ENCODE measurements at regions not wholly inside any gene's neighbourhood (a gene's known extent, or its start where the extent isn't known, plus 50 kb on each side); places are given as distances from the start of the nearest gene placed in this dataset.

GRCh38 chr15:35936284-35936683, 390.3 kb upstream of the DPH6 start:
- H3K36me3 ChIP-seq, result no peaks in the 10 kb centered on the region
- no peak for DNase-seq (ENCODE audit: extremely low spot score)
- H3K4me1 ChIP-seq, result no peaks in the 10 kb centered on the region
- intact Hi-C loops (cut with DNase I), result no loop called here
- 98% methylated on average over 2 of the region's 2 CpGs for WGBS
- H3K4me3 ChIP-seq, result no peak overlapping the region
- TF ChIP-seq EP300 (IDR thresholded peaks at IDR 0.05), result no peak
- no peak overlapping the region for H3K27ac ChIP-seq (replicated peaks in 1 of 4)
- H3K9me3 ChIP-seq, result no peaks in the 10 kb centered on the region
- no peaks in the 10 kb centered on the region for H3K27me3 ChIP-seq

- 88% methylated on average over 1 of the region's 1 CpG for WGBS
- H3K4me3 ChIP-seq, result no peak overlapping the region
- no peaks in the 10 kb centered on the region for H3K9me3 ChIP-seq
- H3K36me3 ChIP-seq, result no peaks in the 10 kb centered on the region
- H3K27ac ChIP-seq (replicated peaks in 1 of 4), result no peak overlapping the region
- no peaks in the 10 kb centered on the region for H3K27me3 ChIP-seq
- DNase-seq (ENCODE audit: extremely low spot score), result no peak
- TF ChIP-seq POLR2AphosphoS5 (IDR thresholded peaks at IDR 0.05) (no peak), EP300 (IDR thresholded peaks at IDR 0.05) (no peak)
- intact Hi-C loops (cut with DNase I), result no loop called here
- H3K4me1 ChIP-seq, result no peaks in the 10 kb centered on the region
Observed at GRCh38 chr15:35937380-35937779, 391.4 kb upstream of the DPH6 start.

DNA sequence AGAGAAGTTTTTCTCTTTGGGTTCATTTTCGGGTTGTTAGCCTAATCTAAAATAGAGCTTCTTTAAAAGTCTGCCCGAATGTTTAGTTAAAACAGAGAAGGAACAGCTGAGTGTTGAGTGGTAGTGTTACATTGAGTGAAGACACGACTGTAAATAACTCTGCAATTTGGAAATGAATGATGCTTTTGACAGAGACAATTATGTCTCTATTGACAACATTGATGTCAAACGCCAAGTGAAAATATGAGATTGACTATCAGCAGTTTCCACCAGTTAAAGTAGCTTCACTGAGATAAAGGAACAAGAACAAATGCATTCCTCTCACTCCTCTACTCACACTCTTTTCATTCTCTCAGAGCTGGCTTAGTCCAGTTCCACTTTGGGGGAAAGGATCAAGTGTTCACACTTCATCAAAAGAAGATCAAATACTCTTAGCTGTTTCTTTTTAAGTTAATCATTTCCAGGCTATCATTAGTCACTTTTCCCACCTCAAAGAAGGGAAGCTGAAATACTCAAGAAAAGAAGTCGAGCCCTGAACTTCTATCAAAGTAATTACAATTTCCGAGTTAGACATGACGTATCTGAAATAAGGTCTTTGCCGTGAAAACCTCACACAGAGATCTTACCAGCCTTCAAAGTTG, 399.1 kb upstream of the DPH6 start:
- DNase-seq (ENCODE audit: extremely low spot score), result no peak
- Histone ChIP-seq H3K4me1 (no peaks in the 10 kb centered on the region), H3K36me3 (no peaks in the 10 kb centered on the region), H3K27ac (replicated peaks in 1 of 4) (no peak overlapping the region), H3K9me3 (no peaks in the 10 kb centered on the region), H3K4me3 (no peak overlapping the region), H3K27me3 (no peaks in the 10 kb centered on the region)
- WGBS, result 66% methylated on average over 8 of the region's 8 CpGs
- TF ChIP-seq, protein P1, sequence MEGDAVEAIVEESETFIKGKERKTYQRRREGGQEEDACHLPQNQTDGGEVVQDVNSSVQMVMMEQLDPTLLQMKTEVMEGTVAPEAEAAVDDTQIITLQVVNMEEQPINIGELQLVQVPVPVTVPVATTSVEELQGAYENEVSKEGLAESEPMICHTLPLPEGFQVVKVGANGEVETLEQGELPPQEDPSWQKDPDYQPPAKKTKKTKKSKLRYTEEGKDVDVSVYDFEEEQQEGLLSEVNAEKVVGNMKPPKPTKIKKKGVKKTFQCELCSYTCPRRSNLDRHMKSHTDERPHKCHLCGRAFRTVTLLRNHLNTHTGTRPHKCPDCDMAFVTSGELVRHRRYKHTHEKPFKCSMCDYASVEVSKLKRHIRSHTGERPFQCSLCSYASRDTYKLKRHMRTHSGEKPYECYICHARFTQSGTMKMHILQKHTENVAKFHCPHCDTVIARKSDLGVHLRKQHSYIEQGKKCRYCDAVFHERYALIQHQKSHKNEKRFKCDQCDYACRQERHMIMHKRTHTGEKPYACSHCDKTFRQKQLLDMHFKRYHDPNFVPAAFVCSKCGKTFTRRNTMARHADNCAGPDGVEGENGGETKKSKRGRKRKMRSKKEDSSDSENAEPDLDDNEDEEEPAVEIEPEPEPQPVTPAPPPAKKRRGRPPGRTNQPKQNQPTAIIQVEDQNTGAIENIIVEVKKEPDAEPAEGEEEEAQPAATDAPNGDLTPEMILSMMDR (IDR thresholded peaks at IDR 0.05), result no peak
- no peak for TF ChIP-seq POLR2A (IDR thresholded peaks at IDR 0.05; ENCODE audit: low read depth)
- TF ChIP-seq POLR2AphosphoS5 (IDR thresholded peaks at IDR 0.05), result no peak
- TF ChIP-seq EP300 (IDR thresholded peaks at IDR 0.05), result no peak
- intact Hi-C loops (cut with DNase I), result no loop called here

GRCh38 chr15:35953424-35953823, 407.5 kb upstream of the DPH6 start:
- 95% methylated on average over 3 of the region's 3 CpGs for WGBS
- TF ChIP-seq POLR2A (IDR thresholded peaks at IDR 0.05; ENCODE audit: low read depth), result no peak
- TF ChIP-seq POLR2AphosphoS5 (IDR thresholded peaks at IDR 0.05), result no peak
- TF ChIP-seq, protein P1 (IDR thresholded peaks at IDR 0.05), result no peak
- no peak for TF ChIP-seq EP300 (IDR thresholded peaks at IDR 0.05)
- intact Hi-C loops (cut with DNase I), result no loop called here

GRCh38 chr15:35956056-35956455, 410.1 kb upstream of the DPH6 start:
- Histone ChIP-seq H3K4me3 (no peak overlapping the region), H3K4me1 (no peaks in the 10 kb centered on the region), H3K36me3 (no peaks in the 10 kb centered on the region), H3K27ac (replicated peaks in 1 of 4) (no peak overlapping the region), H3K9me3 (no peaks in the 10 kb centered on the region), H3K27me3 (no peaks in the 10 kb centered on the region)
- intact Hi-C loops (cut with DNase I), result no loop called here
- DNase-seq (ENCODE audit: extremely low spot score), result no peak
- TF ChIP-seq EP300 (IDR thresholded peaks at IDR 0.05) (no peak), POLR2AphosphoS5 (IDR thresholded peaks at IDR 0.05) (no peak), POLR2A (IDR thresholded peaks at IDR 0.05; ENCODE audit: low read depth) (no peak)
- TF ChIP-seq, protein P1 (IDR thresholded peaks at IDR 0.05), result no peak
- WGBS, result 63% methylated on average over 3 of the region's 3 CpGs

More at GRCh38 chr15:35953424-35953823, 407.5 kb upstream of the DPH6 start:
- Histone ChIP-seq H3K27me3 (no peaks in the 10 kb centered on the region), H3K4me3 (no peak overlapping the region), H3K27ac (replicated peaks in 1 of 4) (no peak overlapping the region), H3K36me3 (no peaks in the 10 kb centered on the region), H3K9me3 (no peaks in the 10 kb centered on the region), H3K4me1 (no peaks in the 10 kb centered on the region)
- DNase-seq (ENCODE audit: extremely low spot score), result no peak

GRCh38 chr15:35958021-35958420, 412.1 kb upstream of the DPH6 start:
- no peak for DNase-seq (ENCODE audit: extremely low spot score)
- H3K27me3 ChIP-seq, result no peaks in the 10 kb centered on the region
- TF ChIP-seq POLR2AphosphoS5 (IDR thresholded peaks at IDR 0.05) (no peak), POLR2A (IDR thresholded peaks at IDR 0.05; ENCODE audit: low read depth) (no peak), EP300 (IDR thresholded peaks at IDR 0.05) (no peak)
- TF ChIP-seq, protein P1 (IDR thresholded peaks at IDR 0.05), result no peak
- no peak overlapping the region for H3K4me3 ChIP-seq
- intact Hi-C loops (cut with DNase I), result no loop called here
- WGBS, result 85% methylated on average over 2 of the region's 2 CpGs
- H3K4me1 ChIP-seq, result no peaks in the 10 kb centered on the region
- H3K27ac ChIP-seq (replicated peaks in 1 of 4), result no peak overlapping the region
- H3K9me3 ChIP-seq, result no peaks in the 10 kb centered on the region
- H3K36me3 ChIP-seq, result no peaks in the 10 kb centered on the region

Data from esophagus muscularis mucosa (tissue), 4 donors.